Esophagus squamous epithelium (tissue), 5 donors: ENCODE measurements at regions not wholly inside any gene's neighbourhood (a gene's known extent, or its start where the extent isn't known, plus 50 kb on each side); places are given as distances from the start of the nearest gene placed in this dataset.

Source experiments
- DNase-seq: peaks from one replicate; lab custom pipeline; 2025; lab: John Stamatoyannopoulos, UW
- H3K27ac ChIP-seq, 4 donors: fragments of 200-600 bp; sonication (generic); one replicate each; pipeline ENCODE4 v1.5.1; 2016 to 2019; ENCODE audit warnings: mild to moderate bottlenecking in 1 of 4
- H3K27me3 ChIP-seq, 4 donors: fragments of 200-600 bp; sonication (generic); 1 replicate in 3 of 4; 2 replicates in 1 of 4; pipeline versions ENCODE4 v1.5.1 to v1.6.0; 2017 to 2021; ENCODE audit warnings: antibody characterized with exemption in 1 of 4
- H3K36me3 ChIP-seq, 3 donors: fragments of 200-600 bp; sonication (generic); one replicate each; pipeline ENCODE4 v1.5.1; 2016 to 2019
- H3K4me1 ChIP-seq, 3 donors: fragments of 200-600 bp; sonication (generic); one replicate each; pipeline ENCODE4 v1.5.1; 2017 to 2019
- H3K4me3 ChIP-seq, 4 donors: fragments of 200-600 bp; sonication (generic); 1 replicate in 3 of 4; 2 replicates in 1 of 4; pipeline ENCODE4 v1.5.1; 2016 to 2019; ENCODE audit warnings: mild to moderate bottlenecking in 2 of 4, moderate library complexity in 1 of 4
- H3K9me3 ChIP-seq, 3 donors: fragments of 200-600 bp; sonication (generic); one replicate each; pipeline ENCODE4 v1.5.1; 2016 to 2019
- CTCF ChIP-seq, 6 experiments: fragments of 450-650 bp in 4 of 6; fragments of 200-600 bp in 2 of 6; sonication (generic) in 2 of 6; IDR thresholded peaks; one replicate each; pipeline ENCODE4 v1.5.1; 2016 to 2019; ENCODE audit warnings: antibody characterized with exemption in 6 of 6, mild to moderate bottlenecking in 4 of 6, moderate library complexity in 4 of 6
- POLR2A ChIP-seq, 4 donors: fragments of 450-650 bp; IDR thresholded peaks; one replicate each; pipeline ENCODE4 v1.6.1; 2017; ENCODE audit warnings: antibody characterized with exemption in 4 of 4, mild to moderate bottlenecking in 4 of 4, moderate library complexity in 3 of 4
- WGBS, 2 donors: methylation state at CpG; one replicate each; pipeline ENCODE4 v1.1.5; 2018; 5-methylcytosine and 5-hydroxymethylcytosine counted together
- intact Hi-C: fragments of 100-400 bp; cut with DNase I; formaldehyde crosslinking; loops from one replicate; pipeline ENCODE4 v1.15.0; 2022
- donor health status: DM: yes; HTN: yes; CAD: no.

GRCh38 chr5:123771715-123772114 is 259.7 kb downstream of the CSNK1G3 start:
- no peak for DNase-seq
- peaks cover 0 to 21% (median 0%) of the 10 kb centered on the region in 3 donors for H3K9me3 ChIP-seq
- H3K36me3 ChIP-seq, result no peaks in the 10 kb centered on the region
- H3K4me1 ChIP-seq, result no peaks in the 10 kb centered on the region
- no peak overlapping the region for H3K4me3 ChIP-seq
- H3K27ac ChIP-seq, result no peak overlapping the region
- intact Hi-C loops, result no loop called here
- TF ChIP-seq CTCF (IDR thresholded peaks at IDR 0.05) (no peak), POLR2A (IDR thresholded peaks at IDR 0.05) (no peak)
- H3K27me3 ChIP-seq, result no peaks in the 10 kb centered on the region

GRCh38 chr5:123763201-123763600 is 251.2 kb downstream of the CSNK1G3 start:
- Histone ChIP-seq H3K4me1 (no peaks in the 10 kb centered on the region), H3K27me3 (no peaks in the 10 kb centered on the region), H3K9me3 (no peaks in the 10 kb centered on the region), H3K36me3 (no peaks in the 10 kb centered on the region), H3K4me3 (no peak overlapping the region), H3K27ac (no peak overlapping the region)
- no peak for DNase-seq
- no peak for TF ChIP-seq POLR2A (IDR thresholded peaks at IDR 0.05)
- no peak for TF ChIP-seq CTCF (IDR thresholded peaks at IDR 0.05)
- intact Hi-C loops, result no loop called here
- WGBS, 2 donors, result 71 to 79% methylated on average over 2 of the region's 2 CpGs

GRCh38 chr5:123756816-123757215 is 244.8 kb downstream of the CSNK1G3 start:
- Histone ChIP-seq H3K4me1 (peaks cover 0 to 10% (median 8%) of the 10 kb centered on the region in 3 donors), H3K36me3 (no peaks in the 10 kb centered on the region), H3K27me3 (no peaks in the 10 kb centered on the region), H3K4me3 (no peak overlapping the region), H3K27ac (no peak overlapping the region), H3K9me3 (no peaks in the 10 kb centered on the region)
- intact Hi-C loops, result no loop called here
- TF ChIP-seq POLR2A (IDR thresholded peaks at IDR 0.05), result no peak
- no peak for TF ChIP-seq CTCF (IDR thresholded peaks at IDR 0.05)
- DNase-seq, result no peak

GRCh38 chr5:123756318-123756665 is 244.3 kb downstream of the CSNK1G3 start:
- TF ChIP-seq CTCF (IDR thresholded peaks at IDR 0.05), result no peak
- no peak for TF ChIP-seq POLR2A (IDR thresholded peaks at IDR 0.05)
- Histone ChIP-seq H3K36me3 (no peaks in the 10 kb centered on the region), H3K27ac (no peak overlapping the region), H3K4me3 (no peak overlapping the region), H3K9me3 (no peaks in the 10 kb centered on the region), H3K27me3 (no peaks in the 10 kb centered on the region), H3K4me1 (peaks cover 0 to 10% (median 8%) of the 10 kb centered on the region in 3 donors)
- intact Hi-C loops, result no loop called here
- DNase-seq, result no peak
- 27 to 38% methylated on average over 2 of the region's 2 CpGs for WGBS, 2 donors

GRCh38 chr5:123755653-123756317 is 243.8 kb downstream of the CSNK1G3 start:
- intact Hi-C loops, result no loop called here
- TF ChIP-seq POLR2A (IDR thresholded peaks at IDR 0.05) (no peak), CTCF (IDR thresholded peaks at IDR 0.05) (no peak)
- WGBS, 2 donors, result 47 to 48% methylated on average over 5 of the region's 5 CpGs
- no peaks in the 10 kb centered on the region for H3K27me3 ChIP-seq
- peaks cover 0 to 10% (median 8%) of the 10 kb centered on the region in 3 donors for H3K4me1 ChIP-seq
- no peaks in the 10 kb centered on the region for H3K36me3 ChIP-seq
- H3K27ac ChIP-seq, result peak overlapping the region in 1 of 4 donors; percentile 12
- no peak for DNase-seq
- no peaks in the 10 kb centered on the region for H3K9me3 ChIP-seq
- no peak overlapping the region for H3K4me3 ChIP-seq
